Neural progenitor cell (in vitro differentiated cells): ENCODE measurements at regions not wholly inside any gene's neighbourhood (a gene's known extent, or its start where the extent isn't known, plus 50 kb on each side); places are given as distances from the start of the nearest gene placed in this dataset.

Source experiments
- DNase-seq: peaks from one replicate; pipeline ENCODE4 v3.0.0-alpha.2; 2016; ENCODE audit warnings: low spot score
- H2AFZ ChIP-seq: fragments of 200-600 bp; sonication (generic); replicated peaks from 2 replicates; pipeline ENCODE4 v1.6.1; 2016; ENCODE audit warnings: antibody characterized with exemption
- H3F3A ChIP-seq: fragments of 200-600 bp; sonication (generic); 2 replicates; pipeline ENCODE4 v1.6.1; 2016; ENCODE audit warnings: antibody characterized with exemption, low read depth
- H3K27ac ChIP-seq: fragments of 200-600 bp; sonication (generic); 2 replicates; pipeline ENCODE4 v1.5.1; 2016; ENCODE audit warnings: mild to moderate bottlenecking
- H3K27me3 ChIP-seq: fragments of 200-600 bp; sonication (generic); 2 replicates; pipeline ENCODE4 v1.6.1; 2016; ENCODE audit warnings: mild to moderate bottlenecking, moderate library complexity
- H3K36me3 ChIP-seq: fragments of 200-600 bp; sonication (generic); 2 replicates; pipeline ENCODE4 v1.5.1; 2016
- H3K4me1 ChIP-seq: fragments of 200-600 bp; sonication (generic); 2 replicates; pipeline ENCODE4 v1.6.1; 2016; ENCODE audit warnings: mixed run types
- H3K4me2 ChIP-seq: fragments of 200-600 bp; sonication (generic); 2 replicates; pipeline ENCODE4 v1.6.1; 2016
- H3K4me3 ChIP-seq: fragments of 200-600 bp; sonication (generic); 2 replicates; pipeline ENCODE4 v1.5.1; 2016
- H3K79me2 ChIP-seq: fragments of 200-600 bp; sonication (generic); 2 replicates; pipeline ENCODE4 v1.6.1; 2016; ENCODE audit warnings: low read depth
- H3K9ac ChIP-seq: fragments of 200-600 bp; sonication (generic); 2 replicates; pipeline ENCODE4 v1.6.1; 2016
- H3K9me3 ChIP-seq: fragments of 200-600 bp; sonication (generic); 2 replicates; pipeline ENCODE4 v1.5.1; 2016; ENCODE audit warnings: low read depth
- H4K20me1 ChIP-seq: fragments of 200-600 bp; sonication (generic); 2 replicates; pipeline ENCODE4 v1.6.1; 2016; ENCODE audit warnings: low read depth
- H3K27ac Mint-ChIP-seq: 3 replicates; pipeline ENCODE4 v1.8.0; 2021; ENCODE audit warnings: mixed read lengths
- H3K27me3 Mint-ChIP-seq: 2 replicates; pipeline ENCODE4 v1.8.0; 2022; ENCODE audit warnings: low read depth, mild to moderate bottlenecking, inconsistent platforms, moderate library complexity, mixed read lengths; ENCODE audit not compliant: insufficient read depth
- H3K36me3 Mint-ChIP-seq: 3 replicates; pipeline ENCODE4 v1.8.0; 2021; ENCODE audit warnings: mixed read lengths
- H3K4me1 Mint-ChIP-seq: 3 replicates; pipeline ENCODE4 v1.8.0; 2021; ENCODE audit warnings: mixed read lengths
- H3K4me3 Mint-ChIP-seq: 3 replicates; pipeline ENCODE4 v1.8.0; 2021; ENCODE audit warnings: mild to moderate bottlenecking, moderate library complexity, mixed read lengths
- H3K9me3 Mint-ChIP-seq: 3 replicates; pipeline ENCODE4 v1.8.0; 2020; ENCODE audit warnings: mixed read lengths
- CTCF ChIP-seq: fragments of 200-600 bp; sonication (generic); IDR thresholded peaks from 2 replicates; pipeline ENCODE4 v1.5.1; 2017; ENCODE audit warnings: antibody characterized with exemption, mild to moderate bottlenecking
- EZH2 ChIP-seq: fragments of 200-600 bp; sonication (generic); IDR thresholded peaks from 2 replicates; pipeline ENCODE4 v1.6.1; 2017; ENCODE audit warnings: antibody characterized with exemption, mild to moderate bottlenecking, moderate library complexity
- EZH2phosphoT487 ChIP-seq: fragments of 200-600 bp; sonication (generic); IDR thresholded peaks from 2 replicates; pipeline ENCODE4 v1.6.1; 2017; ENCODE audit warnings: antibody characterized with exemption

- H3K27me3 ChIP-seq: no peaks in the 10 kb centered on the region
- H3K4me3 ChIP-seq: no peak overlapping the region
- peaks cover 4% of the 10 kb centered on the region for H3K36me3 Mint-ChIP-seq
- no peak overlapping the region for H3K9ac ChIP-seq
- peaks cover 17% of the 10 kb centered on the region for H3K27me3 Mint-ChIP-seq
- no peak for TF ChIP-seq EZH2
- no peak overlapping the region for H3K27ac Mint-ChIP-seq
- no peaks in the 10 kb centered on the region for H3K4me1 Mint-ChIP-seq
- no peak for DNase-seq
- H3K27ac ChIP-seq: no peak overlapping the region
- no peak overlapping the region for H2AFZ ChIP-seq
- H3F3A ChIP-seq: no peaks in the 10 kb centered on the region
- H4K20me1 ChIP-seq: no peaks in the 10 kb centered on the region
- H3K4me2 ChIP-seq: no peak overlapping the region
- H3K4me1 ChIP-seq: no peaks in the 10 kb centered on the region
- H3K9me3 Mint-ChIP-seq: peaks cover 39% of the 10 kb centered on the region
- H3K79me2 ChIP-seq: no peaks in the 10 kb centered on the region
- no peak overlapping the region for H3K4me3 Mint-ChIP-seq
- H3K9me3 ChIP-seq: no peaks in the 10 kb centered on the region
- no peaks in the 10 kb centered on the region for H3K36me3 ChIP-seq
These were observed 616.6 kb downstream of the TBC1D22A start for GRCh38 chr22:47379037-47379436.

- H3K4me1 ChIP-seq: no peaks in the 10 kb centered on the region
- no peaks in the 10 kb centered on the region for H4K20me1 ChIP-seq
- no peak for TF ChIP-seq CTCF
- TF ChIP-seq EZH2: no peak
- no peak for TF ChIP-seq EZH2phosphoT487
- H3K4me3 ChIP-seq: no peak overlapping the region
- no peaks in the 10 kb centered on the region for H3K9me3 ChIP-seq
- Mint-ChIP-seq H3K9me3 (peaks cover 39% of the 10 kb centered on the region), H3K27me3 (peaks cover 12% of the 10 kb centered on the region), H3K4me1 (no peaks in the 10 kb centered on the region), H3K4me3 (no peak overlapping the region), H3K36me3 (peaks cover 4% of the 10 kb centered on the region), H3K27ac (no peak overlapping the region)
- no peak overlapping the region for H3K4me2 ChIP-seq
- no peak overlapping the region for H3K27ac ChIP-seq
- no peak for DNase-seq
- no peak overlapping the region for H3K9ac ChIP-seq
- no peaks in the 10 kb centered on the region for H3K36me3 ChIP-seq
- H2AFZ ChIP-seq: no peak overlapping the region
- no peaks in the 10 kb centered on the region for H3K79me2 ChIP-seq
- no peaks in the 10 kb centered on the region for H3F3A ChIP-seq
- H3K27me3 ChIP-seq: no peaks in the 10 kb centered on the region
These were observed 615.6 kb downstream of the TBC1D22A start for GRCh38 chr22:47377926-47378560.

GRCh38 chr22:47376901-47377505 is 614.6 kb downstream of the TBC1D22A start:
- Histone ChIP-seq H3K4me2 (no peak overlapping the region), H4K20me1 (no peaks in the 10 kb centered on the region), H3K4me1 (no peaks in the 10 kb centered on the region), H3K27ac (no peak overlapping the region), H3K9ac (no peak overlapping the region), H3K9me3 (no peaks in the 10 kb centered on the region), H3F3A (no peaks in the 10 kb centered on the region), H3K36me3 (no peaks in the 10 kb centered on the region), H2AFZ (no peak overlapping the region), H3K79me2 (no peaks in the 10 kb centered on the region), H3K4me3 (no peak overlapping the region), H3K27me3 (no peaks in the 10 kb centered on the region)
- H3K27ac Mint-ChIP-seq: no peak overlapping the region
- TF ChIP-seq CTCF (no peak), EZH2phosphoT487 (no peak), EZH2 (no peak)
- peaks cover 12% of the 10 kb centered on the region for H3K27me3 Mint-ChIP-seq
- no peaks in the 10 kb centered on the region for H3K4me1 Mint-ChIP-seq
- peaks cover 4% of the 10 kb centered on the region for H3K36me3 Mint-ChIP-seq
- no peak overlapping the region for H3K4me3 Mint-ChIP-seq
- peaks cover 41% of the 10 kb centered on the region for H3K9me3 Mint-ChIP-seq
- no peak for DNase-seq

GRCh38 chr22:47376322-47376700 is 613.9 kb downstream of the TBC1D22A start:
- no peaks in the 10 kb centered on the region for H3K36me3 ChIP-seq
- H3K9ac ChIP-seq: no peak overlapping the region
- no peak overlapping the region for H3K4me2 ChIP-seq
- Mint-ChIP-seq H3K27me3 (peaks cover 16% of the 10 kb centered on the region), H3K36me3 (peaks cover 4% of the 10 kb centered on the region), H3K4me3 (no peak overlapping the region), H3K4me1 (no peaks in the 10 kb centered on the region), H3K9me3 (peaks cover 40% of the 10 kb centered on the region), H3K27ac (no peak overlapping the region)
- TF ChIP-seq CTCF: no peak
- no peak for TF ChIP-seq EZH2phosphoT487
- no peak for TF ChIP-seq EZH2
- no peak for DNase-seq
- no peak overlapping the region for H3K27ac ChIP-seq
- no peak overlapping the region for H2AFZ ChIP-seq
- H4K20me1 ChIP-seq: no peaks in the 10 kb centered on the region
- H3K4me3 ChIP-seq: no peak overlapping the region
- no peaks in the 10 kb centered on the region for H3K4me1 ChIP-seq
- H3K79me2 ChIP-seq: no peaks in the 10 kb centered on the region
- no peaks in the 10 kb centered on the region for H3F3A ChIP-seq
- no peaks in the 10 kb centered on the region for H3K9me3 ChIP-seq
- no peaks in the 10 kb centered on the region for H3K27me3 ChIP-seq
